Stimulated activated CD8-positive, alpha-beta memory T cell treated with anti-CD3 and anti-CD28 coated beads, Interleukin-7, amount 100 ng/mL, for 24 hours (primary cell): ENCODE measurements at regions not wholly inside any gene's neighbourhood (a gene's known extent, or its start where the extent isn't known, plus 50 kb on each side); places are given as distances from the start of the nearest gene placed in this dataset.

Experiments used
- DNase-seq: peaks from one replicate; pipeline ENCODE4 v3.0.0-alpha.2; 2020; ENCODE audit warnings: low read depth

GRCh38 chr1:218823291-218823900 lies 350.3 kb upstream of the LYPLAL1 start:
- DNase-seq, result no peak

GRCh38 chr1:218827486-218827885 lies 346.2 kb upstream of the LYPLAL1 start:
- no peak for DNase-seq

GRCh38 chr1:218828125-218828650 lies 345.5 kb upstream of the LYPLAL1 start:
- no peak for DNase-seq

GRCh38 chr1:218829097-218829496 lies 344.6 kb upstream of the LYPLAL1 start:
- no peak for DNase-seq

- DNase-seq, result no peak
Observed at GRCh38 chr1:218835609-218836008, 338.1 kb upstream of the LYPLAL1 start.

- DNase-seq, result no peak
Observed at GRCh38 chr1:218836264-218836663, 337.4 kb upstream of the LYPLAL1 start.

- no peak for DNase-seq
Observed at GRCh38 chr1:218837051-218837450, 336.6 kb upstream of the LYPLAL1 start.

- no peak for DNase-seq
Observed at GRCh38 chr1:218845589-218845988, 328.1 kb upstream of the LYPLAL1 start.

GRCh38 chr1:218846181-218846580 lies 327.5 kb upstream of the LYPLAL1 start:
- DNase-seq, result no peak

GRCh38 chr1:218847089-218847768 lies 326.4 kb upstream of the LYPLAL1 start:
- no peak for DNase-seq

GRCh38 chr1:218848009-218848408 lies 325.7 kb upstream of the LYPLAL1 start:
- DNase-seq, result no peak

- DNase-seq, result no peak
Observed at GRCh38 chr1:218850367-218850766, 323.3 kb upstream of the LYPLAL1 start.

GRCh38 chr1:218851586-218851985 lies 322.1 kb upstream of the LYPLAL1 start:
- no peak for DNase-seq

GRCh38 chr1:218852527-218852926 lies 321.2 kb upstream of the LYPLAL1 start:
- DNase-seq, result no peak

GRCh38 chr1:218863987-218864386 lies 309.7 kb upstream of the LYPLAL1 start:
- no peak for DNase-seq

- DNase-seq, result no peak
Observed at GRCh38 chr1:218865591-218865990, 308.1 kb upstream of the LYPLAL1 start.

- DNase-seq, result no peak
Observed at GRCh38 chr1:218866507-218866906, 307.2 kb upstream of the LYPLAL1 start.

- no peak for DNase-seq
Observed at GRCh38 chr1:218867066-218867465, 306.6 kb upstream of the LYPLAL1 start.

- no peak for DNase-seq
Observed at GRCh38 chr1:218867941-218868626, 305.6 kb upstream of the LYPLAL1 start.

GRCh38 chr1:218869276-218869675 lies 304.4 kb upstream of the LYPLAL1 start:
- DNase-seq, result no peak

GRCh38 chr1:218872026-218872425 lies 301.7 kb upstream of the LYPLAL1 start:
- DNase-seq, result no peak

- no peak for DNase-seq
Observed at GRCh38 chr1:218872928-218873327, 300.8 kb upstream of the LYPLAL1 start.

GRCh38 chr1:218874313-218874712 lies 299.4 kb upstream of the LYPLAL1 start:
- no peak for DNase-seq
